ENCODE measurements at regions not wholly inside any gene's neighbourhood (a gene's known extent, or its start where the extent isn't known, plus 50 kb on each side); places are given as distances from the start of the nearest gene placed in this dataset.

DNA sequence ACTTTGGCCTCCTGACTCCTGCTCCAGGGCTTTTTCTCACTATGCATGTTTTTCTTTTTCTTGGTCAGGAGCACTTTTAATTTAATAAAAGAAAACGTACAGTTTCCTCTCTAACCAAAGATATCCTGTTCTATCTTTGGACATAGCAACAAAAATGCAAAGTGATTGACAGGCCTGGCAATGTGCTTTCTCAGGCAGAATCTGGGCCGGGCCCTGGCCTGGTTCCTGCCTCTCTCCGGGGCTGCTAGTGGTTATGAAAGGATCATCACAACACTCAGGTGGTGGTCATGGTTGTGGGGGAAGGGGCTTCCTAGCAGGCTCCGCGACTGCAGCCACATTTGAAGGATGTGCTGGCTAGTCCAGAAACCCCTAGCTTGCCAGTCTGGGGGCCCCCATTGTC lies 85.8 kb upstream of the USP24 start (continued):
- TF ChIP-seq, protein P1, sequence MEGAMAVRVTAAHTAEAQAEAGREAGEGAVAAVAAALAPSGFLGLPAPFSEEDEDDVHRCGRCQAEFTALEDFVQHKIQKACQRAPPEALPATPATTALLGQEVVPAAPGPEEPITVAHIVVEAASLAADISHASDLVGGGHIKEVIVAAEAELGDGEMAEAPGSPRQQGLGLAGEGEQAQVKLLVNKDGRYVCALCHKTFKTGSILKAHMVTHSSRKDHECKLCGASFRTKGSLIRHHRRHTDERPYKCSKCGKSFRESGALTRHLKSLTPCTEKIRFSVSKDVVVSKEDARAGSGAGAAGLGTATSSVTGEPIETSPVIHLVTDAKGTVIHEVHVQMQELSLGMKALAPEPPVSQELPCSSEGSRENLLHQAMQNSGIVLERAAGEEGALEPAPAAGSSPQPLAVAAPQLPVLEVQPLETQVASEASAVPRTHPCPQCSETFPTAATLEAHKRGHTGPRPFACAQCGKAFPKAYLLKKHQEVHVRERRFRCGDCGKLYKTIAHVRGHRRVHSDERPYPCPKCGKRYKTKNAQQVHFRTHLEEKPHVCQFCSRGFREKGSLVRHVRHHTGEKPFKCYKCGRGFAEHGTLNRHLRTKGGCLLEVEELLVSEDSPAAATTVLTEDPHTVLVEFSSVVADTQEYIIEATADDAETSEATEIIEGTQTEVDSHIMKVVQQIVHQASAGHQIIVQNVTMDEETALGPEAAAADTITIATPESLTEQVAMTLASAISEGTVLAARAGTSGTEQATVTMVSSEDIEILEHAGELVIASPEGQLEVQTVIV (IDR thresholded peaks at IDR 0.05; ENCODE audit: borderline replicate concordance, partially characterized antibody) = no peak
- TF ChIP-seq PAX8 (IDR thresholded peaks at IDR 0.05) (no peak), ZNF217 (IDR thresholded peaks at IDR 0.05) (no peak)
- TF ChIP-seq, protein P2, sequence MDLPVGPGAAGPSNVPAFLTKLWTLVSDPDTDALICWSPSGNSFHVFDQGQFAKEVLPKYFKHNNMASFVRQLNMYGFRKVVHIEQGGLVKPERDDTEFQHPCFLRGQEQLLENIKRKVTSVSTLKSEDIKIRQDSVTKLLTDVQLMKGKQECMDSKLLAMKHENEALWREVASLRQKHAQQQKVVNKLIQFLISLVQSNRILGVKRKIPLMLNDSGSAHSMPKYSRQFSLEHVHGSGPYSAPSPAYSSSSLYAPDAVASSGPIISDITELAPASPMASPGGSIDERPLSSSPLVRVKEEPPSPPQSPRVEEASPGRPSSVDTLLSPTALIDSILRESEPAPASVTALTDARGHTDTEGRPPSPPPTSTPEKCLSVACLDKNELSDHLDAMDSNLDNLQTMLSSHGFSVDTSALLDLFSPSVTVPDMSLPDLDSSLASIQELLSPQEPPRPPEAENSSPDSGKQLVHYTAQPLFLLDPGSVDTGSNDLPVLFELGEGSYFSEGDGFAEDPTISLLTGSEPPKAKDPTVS (IDR thresholded peaks at IDR 0.05; ENCODE audit: low read depth, low read length) = no peak

- no peaks in the 10 kb centered on the region for H3K4me1 ChIP-seq (ENCODE audit: control insufficient read depth, insufficient read depth, low read length)
- H4K20me1 ChIP-seq (ENCODE audit: control insufficient read depth, insufficient read depth) = no peaks in the 10 kb centered on the region
- RAD21 ChIA-PET (ENCODE audit: unreplicated experiment) = no interaction called here
- SMC1A ChIA-PET (ENCODE audit: uncharacterized antibody, unreplicated experiment) = no interaction called here
- in situ Hi-C loops (cut with MboI) = no loop called here
- CTCF ChIA-PET = no interaction called here
- H3K9ac ChIP-seq (ENCODE audit: control insufficient read depth, insufficient read depth, low read length) = no peak overlapping the region
- ATAC-seq (no peak), DNase-seq (ENCODE audit: low read depth, low spot score) (no peak), FAIRE-seq (no peak)
- TF ChIP-seq SRF (IDR thresholded peaks at IDR 0.05; ENCODE audit: low read depth in 2 of 2, low read length in 2 of 2) = no peak
- TF ChIP-seq HDAC6 (IDR thresholded peaks at IDR 0.05; ENCODE audit: unreplicated experiment) = no peak
- no peak for TF ChIP-seq CREB1 (IDR thresholded peaks at IDR 0.05; ENCODE audit: low read depth)
- TF ChIP-seq ZNF274 (IDR thresholded peaks at IDR 0.05; ENCODE audit: insufficient read depth, insufficient read length) = no peak
- no peak for TF ChIP-seq PAX5 (IDR thresholded peaks at IDR 0.05; ENCODE audit: borderline replicate concordance, low read depth, low read length)
- no peak for TF ChIP-seq RAD51 (IDR thresholded peaks at IDR 0.05)
- TF ChIP-seq EGR1 (IDR thresholded peaks at IDR 0.05; ENCODE audit: borderline replicate concordance in 1 of 2, low read depth in 2 of 2, low read length in 2 of 2) = no peak
- TF ChIP-seq ESRRA (IDR thresholded peaks at IDR 0.05; ENCODE audit: low read length) = no peak
- TF ChIP-seq PKNOX1 (IDR thresholded peaks at IDR 0.05) = no peak
- no peak for TF ChIP-seq REST (IDR thresholded peaks at IDR 0.05; ENCODE audit: low read depth, low read length)
- no peaks in the 10 kb centered on the region for H3K36me3 ChIP-seq (ENCODE audit: control insufficient read depth in 2 of 2, insufficient read depth in 2 of 2, low read length in 1 of 2)
- H3K27me3 ChIP-seq (replicated peaks in 1 of 2; ENCODE audit: control insufficient read depth in 2 of 2, insufficient read depth in 2 of 2, low read length in 1 of 2) = no peaks in the 10 kb centered on the region
- H3K4me2 ChIP-seq (ENCODE audit: control insufficient read depth, insufficient read depth) = no peak overlapping the region
- no peaks in the 10 kb centered on the region for H3K79me2 ChIP-seq (ENCODE audit: control insufficient read depth, insufficient read depth, low read length)
- no peak overlapping the region for H3K27ac ChIP-seq (ENCODE audit: control insufficient read depth, insufficient read depth)
- no peak overlapping the region for H3K4me3 ChIP-seq
- POLR2A ChIA-PET = no interaction called here
- no peak overlapping the region for H2AFZ ChIP-seq (ENCODE audit: control insufficient read depth, low read depth, low read length)
- H3K9me3 ChIP-seq (replicated peaks; ENCODE audit: control insufficient read depth, insufficient read depth, low read length) = no peaks in the 10 kb centered on the region
- BruUV-seq (replicated peaks) = no TSS peak
- intact Hi-C loops (cut with micrococcal nuclease; ENCODE audit: unreplicated experiment) = no loop called here
- 68% methylated on average over 10 of the region's 10 CpGs for WGBS (ENCODE audit: insufficient coverage, insufficient replicate concordance, low lambda C conversion rate, missing lambda C conversion rate)
These were observed 83.2 kb upstream of the USP24 start for GRCh38 chr1:55298167-55298894.
